HEK293T (cell line): ENCODE measurements at regions not wholly inside any gene's neighbourhood (a gene's known extent, or its start where the extent isn't known, plus 50 kb on each side); places are given as distances from the start of the nearest gene placed in this dataset.

ENCODE experiments used
- FOXK2 ChIP-seq: fragments of 450-650 bp; IDR thresholded peaks from 2 replicates; pipeline ENCODE4 v1.6.1; 2016; ENCODE audit warnings: mild to moderate bottlenecking
- NFRKB ChIP-seq: fragments of 450-650 bp; IDR thresholded peaks from 2 replicates; pipeline ENCODE4 v1.6.1; 2016; ENCODE audit warnings: mild to moderate bottlenecking, moderate library complexity
- SP1 ChIP-seq: fragments of 450-650 bp; IDR thresholded peaks from 2 replicates; pipeline ENCODE4 v1.6.1; 2017
- TARDBP ChIP-seq: fragments of 450-650 bp; IDR thresholded peaks from 2 replicates; pipeline ENCODE4 v1.6.1; 2016
- ZNF384 ChIP-seq: fragments of 450-650 bp; IDR thresholded peaks from 2 replicates; pipeline ENCODE4 v1.6.1; 2016
- TF ChIP-seq, protein P1 (sequence below): fragments of 450-650 bp; IDR thresholded peaks from 2 replicates; pipeline ENCODE4 v1.6.1; 2016

GRCh38 chr2:74749432-74749831 is 84.5 kb upstream of the HK2 start:
- TF ChIP-seq NFRKB (no peak), FOXK2 (no peak), SP1 (no peak), ZNF384 (no peak), TARDBP (no peak)
- TF ChIP-seq, protein P1, sequence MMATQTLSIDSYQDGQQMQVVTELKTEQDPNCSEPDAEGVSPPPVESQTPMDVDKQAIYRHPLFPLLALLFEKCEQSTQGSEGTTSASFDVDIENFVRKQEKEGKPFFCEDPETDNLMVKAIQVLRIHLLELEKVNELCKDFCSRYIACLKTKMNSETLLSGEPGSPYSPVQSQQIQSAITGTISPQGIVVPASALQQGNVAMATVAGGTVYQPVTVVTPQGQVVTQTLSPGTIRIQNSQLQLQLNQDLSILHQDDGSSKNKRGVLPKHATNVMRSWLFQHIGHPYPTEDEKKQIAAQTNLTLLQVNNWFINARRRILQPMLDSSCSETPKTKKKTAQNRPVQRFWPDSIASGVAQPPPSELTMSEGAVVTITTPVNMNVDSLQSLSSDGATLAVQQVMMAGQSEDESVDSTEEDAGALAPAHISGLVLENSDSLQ: no peak
